ENCODE measurements at regions not wholly inside any gene's neighbourhood (a gene's known extent, or its start where the extent isn't known, plus 50 kb on each side); places are given as distances from the start of the nearest gene placed in this dataset.
"Not testable (repeated sequence)": the region's sequence is repeated elsewhere in the genome, so short reads cannot be mapped to it uniquely, and the experiment has no call there.

GRCh38 chr17:71803656-71804284 is 317.1 kb upstream of the SOX9 start:
- no peaks in the 10 kb centered on the region for H3K36me3 ChIP-seq
- no peak overlapping the region for H3K4me3 ChIP-seq
- DNase-seq (no peak), ATAC-seq (no peak)
- no peaks in the 10 kb centered on the region for H3K4me1 ChIP-seq
- no peak for TF ChIP-seq CTCF (IDR thresholded peaks at IDR 0.05)
- 96 to 97% methylated on average over 1 of the region's 1 CpG for WGBS, 2 donors
- no peaks in the 10 kb centered on the region for H3K9me3 ChIP-seq
- H3K27me3 ChIP-seq, result peaks cover 0 to 3% (median 0%) of the 10 kb centered on the region in 7 donors
- intact Hi-C loops (cut with DNase I), result no loop called here
- H3K27ac ChIP-seq, result no peak overlapping the region

GRCh38 chr17:71809537-71809936 is 311.3 kb upstream of the SOX9 start:
- peaks cover 0 to 3% (median 0%) of the 10 kb centered on the region in 7 donors for H3K27me3 ChIP-seq
- ATAC-seq, result no peak
- H3K36me3 ChIP-seq, result no peaks in the 10 kb centered on the region
- H3K9me3 ChIP-seq, result peaks cover 0 to 8% (median 0%) of the 10 kb centered on the region in 11 donors
- no peak for TF ChIP-seq CTCF (IDR thresholded peaks at IDR 0.05)
- no peak overlapping the region for H3K27ac ChIP-seq
- H3K4me3 ChIP-seq, result no peak overlapping the region
- intact Hi-C loops (cut with DNase I), result no loop called here
- no peaks in the 10 kb centered on the region for H3K4me1 ChIP-seq
- no peak for DNase-seq

GRCh38 chr17:71813861-71814260 is 307.0 kb upstream of the SOX9 start:
- ATAC-seq; intact Hi-C loops (cut with DNase I); H3K36me3 ChIP-seq; H3K4me1 ChIP-seq; H3K27me3 ChIP-seq; H3K4me3 ChIP-seq; H3K9me3 ChIP-seq; H3K27ac ChIP-seq; DNase-seq: not testable (repeated sequence)

- H3K4me3 ChIP-seq, result no peak overlapping the region
- no peak for ATAC-seq
- intact Hi-C loops (cut with DNase I), result no loop called here
Observed at GRCh38 chr17:71821511-71821910, 299.3 kb upstream of the SOX9 start.

More at GRCh38 chr17:71821511-71821910, 299.3 kb upstream of the SOX9 start:
- Histone ChIP-seq H3K9me3 (no peaks in the 10 kb centered on the region), H3K27ac (no peak overlapping the region), H3K36me3 (no peaks in the 10 kb centered on the region), H3K4me1 (peaks cover 0 to 13% (median 5%) of the 10 kb centered on the region in 9 donors), H3K27me3 (peaks cover 0 to 8% (median 0%) of the 10 kb centered on the region in 7 donors)
- WGBS, 2 donors, result 83 to 93% methylated on average over 4 of the region's 4 CpGs
- no peak for TF ChIP-seq CTCF (IDR thresholded peaks at IDR 0.05)
- no peak for DNase-seq
